Astrocyte of the cerebellum (primary cell): ENCODE measurements at regions not wholly inside any gene's neighbourhood (a gene's known extent, or its start where the extent isn't known, plus 50 kb on each side); places are given as distances from the start of the nearest gene placed in this dataset.

Experiments used
- DNase-seq: peaks from one replicate; pipeline ENCODE4 v3.0.0-alpha.2; 2011; ENCODE audit warnings: low read depth
- H3K4me3 ChIP-seq: 2 replicates; pipeline ENCODE4 v1.5.1; 2011; ENCODE audit warnings: mild to moderate bottlenecking, low read depth, low read length, moderate library complexity
- CTCF ChIP-seq: IDR thresholded peaks from 2 replicates; pipeline ENCODE4 v1.5.1; 2012; ENCODE audit warnings: low read length, low read depth, moderate library complexity, mild to moderate bottlenecking; ENCODE audit errors: missing control alignments
- in situ Hi-C: cut with HindIII; loops from 2 replicates; pipeline ENCODE4 v1.10.0; 2017; ENCODE audit warnings: low sequenced_read_pairs

GRCh38 chr10:131812736-131813604 is 87.8 kb upstream of the PPP2R2D start:
- no peak overlapping the region for H3K4me3 ChIP-seq
- DNase-seq = no peak
- no peak for TF ChIP-seq CTCF
- in situ Hi-C loops = no loop called here

GRCh38 chr10:131814567-131815265 is 86.1 kb upstream of the PPP2R2D start:
- in situ Hi-C loops = no loop called here
- no peak for TF ChIP-seq CTCF
- H3K4me3 ChIP-seq = no peak overlapping the region
- DNase-seq = no peak

GRCh38 chr10:131815266-131816156 is 85.3 kb upstream of the PPP2R2D start:
- TF ChIP-seq CTCF = no peak
- H3K4me3 ChIP-seq = no peak overlapping the region
- no peak for DNase-seq
- in situ Hi-C loops = no loop called here

GRCh38 chr10:131816157-131816775 is 84.5 kb upstream of the PPP2R2D start:
- DNase-seq = no peak
- TF ChIP-seq CTCF = no peak
- no peak overlapping the region for H3K4me3 ChIP-seq
- in situ Hi-C loops = no loop called here

- DNase-seq = no peak
- in situ Hi-C loops = no loop called here
- no peak for TF ChIP-seq CTCF
- no peak overlapping the region for H3K4me3 ChIP-seq
These were observed 83.7 kb upstream of the PPP2R2D start for GRCh38 chr10:131816941-131817700.
